ENCODE measurements at regions not wholly inside any gene's neighbourhood (a gene's known extent, or its start where the extent isn't known, plus 50 kb on each side); places are given as distances from the start of the nearest gene placed in this dataset.

DNA sequence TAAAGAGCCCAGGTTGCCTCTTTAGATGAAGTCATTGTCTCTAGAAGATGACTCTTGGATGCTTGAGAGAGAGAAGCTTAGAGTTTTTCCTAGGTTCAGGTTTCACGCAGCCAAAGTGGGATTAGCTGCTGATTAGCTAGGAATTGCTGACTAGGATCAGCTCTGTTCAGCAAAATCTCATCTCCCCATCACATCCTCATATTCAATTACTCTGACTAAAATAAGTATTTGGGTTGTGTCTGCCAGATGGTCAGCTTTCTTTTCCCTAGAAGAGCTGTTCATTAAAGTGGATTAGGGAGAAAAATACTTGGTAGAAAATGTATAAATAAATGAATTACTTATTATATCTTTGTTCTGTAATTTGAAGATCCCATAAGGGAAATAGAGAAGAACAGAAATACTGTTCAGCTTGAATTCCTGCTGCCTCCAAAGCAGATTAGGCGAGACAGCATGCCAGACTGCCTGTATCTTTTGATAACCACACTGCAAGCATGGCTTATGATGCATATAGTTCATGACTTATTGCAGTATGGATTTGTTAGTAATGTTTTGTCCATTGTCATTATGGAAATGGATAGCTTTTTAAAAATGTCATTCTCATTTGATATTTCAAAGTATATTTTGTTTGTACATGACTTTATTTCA lies 184.8 kb upstream of the CD180 start:
- no peak for DNase-seq

DNA sequence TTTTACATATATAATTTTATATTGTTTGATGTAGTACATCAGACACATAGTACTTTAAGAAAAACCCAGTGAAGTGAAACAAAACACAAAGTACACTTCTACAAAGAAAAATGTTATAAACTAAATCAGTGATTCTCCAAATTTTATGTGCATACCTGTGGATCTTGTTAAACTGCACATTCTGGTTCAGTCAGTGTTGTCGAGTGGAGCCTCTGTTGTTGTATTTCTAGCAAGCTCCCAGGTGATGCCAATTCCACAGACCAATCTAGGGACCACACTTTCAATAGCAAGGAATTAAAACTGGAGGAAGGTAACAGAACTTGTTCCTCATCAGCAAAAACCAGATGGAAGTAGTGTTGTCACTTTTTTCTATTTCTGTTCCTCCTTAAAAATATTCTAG lies 183.8 kb upstream of the CD180 start:
- no peak for DNase-seq

DNA sequence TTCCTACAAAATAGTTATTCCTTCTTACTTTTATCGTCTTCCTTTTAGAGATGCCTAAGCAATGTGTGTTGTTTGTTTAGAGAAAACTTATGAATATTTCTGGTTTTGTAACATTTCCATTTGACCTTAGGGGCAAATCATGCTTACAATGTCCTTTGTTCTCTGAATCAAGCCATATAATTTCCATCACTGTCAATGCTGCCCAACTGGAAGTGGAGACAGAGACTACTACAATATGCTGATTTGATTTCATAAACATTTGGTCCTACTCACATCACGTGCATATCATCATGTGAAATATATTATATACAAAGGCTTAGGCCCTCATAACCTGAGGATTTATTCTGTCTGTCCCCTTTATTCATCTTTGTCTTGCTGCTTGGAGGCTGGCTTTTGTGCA lies 183.2 kb upstream of the CD180 start:
- no peak for DNase-seq

- no peak for DNase-seq
Observed at GRCh38 chr5:67378256-67378655, 181.7 kb upstream of the CD180 start.

GRCh38 chr5:67377631-67378030 lies 181.0 kb upstream of the CD180 start:
- DNase-seq = no peak

- DNase-seq = no peak
Observed at GRCh38 chr5:67375606-67376005, 179.0 kb upstream of the CD180 start.

- DNase-seq = no peak
Observed at GRCh38 chr5:67374378-67374777, 177.8 kb upstream of the CD180 start.

DNA sequence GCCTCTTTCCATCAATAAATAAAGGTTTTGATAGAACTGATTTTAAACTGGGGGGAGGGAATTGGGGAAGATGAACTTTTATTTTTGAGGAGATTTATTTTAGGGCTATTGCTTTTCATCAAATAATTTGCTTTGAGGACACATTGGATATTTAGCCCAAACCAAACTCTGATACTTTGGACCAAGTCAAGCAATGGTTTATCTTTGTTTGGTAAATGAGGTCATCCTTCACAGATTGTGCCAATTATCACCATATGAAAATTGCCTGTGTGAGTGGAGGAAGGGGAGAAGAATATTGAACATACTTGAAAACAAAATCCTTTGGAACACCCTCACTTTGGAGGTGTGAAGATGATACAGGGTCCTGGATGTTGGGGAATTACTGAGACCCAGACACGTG lies 176.9 kb upstream of the CD180 start:
- no peak for DNase-seq

- no peak for DNase-seq
Observed at GRCh38 chr5:67372887-67373286, 176.3 kb upstream of the CD180 start.

- no peak for DNase-seq
Observed at GRCh38 chr5:67371924-67372323, 175.3 kb upstream of the CD180 start.

- no peak for DNase-seq
Observed at GRCh38 chr5:67366691-67367395, 170.2 kb upstream of the CD180 start.

GRCh38 chr5:67366276-67366675 lies 169.7 kb upstream of the CD180 start:
- DNase-seq = no peak

GRCh38 chr5:67364381-67364970 lies 167.9 kb upstream of the CD180 start:
- DNase-seq = no peak

DNA sequence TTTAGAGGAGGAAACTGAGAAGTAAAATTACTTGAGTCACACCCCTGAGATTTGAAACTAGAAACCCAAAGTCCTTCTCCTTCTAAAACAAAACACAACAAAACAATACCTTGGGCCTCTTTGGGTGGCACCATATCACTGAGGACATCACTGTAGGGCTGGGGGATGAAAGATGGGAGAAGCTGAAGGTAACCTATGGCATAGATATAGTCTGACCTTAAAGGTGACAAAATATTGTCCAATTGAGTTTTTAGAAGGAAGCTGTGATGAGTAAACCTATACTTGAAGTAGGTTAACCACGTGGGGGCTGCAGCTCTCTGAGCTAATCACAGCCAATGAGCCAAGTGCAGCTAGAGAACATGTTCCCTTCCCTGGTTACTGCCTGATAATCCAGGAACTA lies 167.4 kb upstream of the CD180 start:
- no peak for DNase-seq

DNA sequence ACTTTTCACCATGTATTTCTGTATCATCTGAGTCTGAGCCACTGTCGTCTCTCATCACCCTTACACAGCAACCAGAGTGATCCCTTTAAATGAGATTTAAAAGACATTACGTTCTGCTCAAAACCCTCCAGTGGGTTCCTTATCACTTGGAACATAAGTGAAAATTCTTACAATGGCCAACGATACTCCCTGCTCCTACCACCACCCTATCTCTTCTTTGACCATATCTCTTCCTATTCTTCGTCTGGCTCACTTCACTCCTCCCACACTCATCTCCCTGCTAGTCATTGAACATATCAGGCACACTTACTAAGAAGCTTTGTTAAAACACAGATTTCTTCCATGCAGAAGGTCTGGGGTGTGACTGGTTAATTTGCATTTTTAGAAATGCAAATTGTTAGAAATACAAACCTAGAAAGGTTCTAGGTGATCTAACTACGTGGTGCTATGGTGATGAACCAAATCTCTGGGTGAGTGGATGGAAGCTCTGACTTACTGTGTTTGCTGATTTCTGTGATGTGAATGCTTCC lies 166.6 kb upstream of the CD180 start:
- DNase-seq = no peak

DNA sequence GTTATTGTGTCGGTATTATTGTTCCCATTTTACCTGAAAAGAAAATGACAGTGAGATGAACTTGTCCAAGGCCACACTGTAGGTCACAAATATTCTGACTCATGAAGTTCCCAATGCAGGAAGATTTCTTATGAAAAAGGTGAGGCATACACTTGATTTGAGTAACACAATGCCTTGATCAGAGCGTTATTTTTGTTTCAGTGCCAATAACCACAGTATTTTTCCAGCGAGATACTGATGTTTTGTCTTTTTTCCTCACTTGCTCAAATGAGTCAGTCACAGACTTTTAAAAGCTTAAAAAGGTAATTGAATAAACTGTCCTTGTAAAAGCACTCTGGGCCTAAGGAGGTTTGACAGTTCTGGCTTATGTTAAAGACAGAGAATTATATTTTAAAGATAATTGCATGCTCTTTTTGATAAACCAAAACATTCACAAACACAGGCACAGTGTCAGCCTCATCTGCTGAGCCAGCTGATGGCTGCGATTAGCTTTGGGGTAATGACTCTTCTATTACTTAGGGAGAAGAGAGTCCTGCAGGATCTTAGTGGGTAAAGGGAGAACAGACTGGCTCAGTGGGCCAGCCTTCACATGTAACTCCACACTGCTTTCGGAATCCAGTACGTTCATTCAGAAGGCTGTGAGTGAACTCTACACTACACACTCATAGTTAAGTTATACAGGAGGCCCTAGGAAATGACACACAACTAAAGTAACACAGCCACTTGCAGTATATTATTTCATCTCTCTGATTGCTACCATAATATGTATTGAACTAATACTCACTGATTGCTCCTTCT lies 165.5 kb upstream of the CD180 start:
- no peak for DNase-seq

DNA sequence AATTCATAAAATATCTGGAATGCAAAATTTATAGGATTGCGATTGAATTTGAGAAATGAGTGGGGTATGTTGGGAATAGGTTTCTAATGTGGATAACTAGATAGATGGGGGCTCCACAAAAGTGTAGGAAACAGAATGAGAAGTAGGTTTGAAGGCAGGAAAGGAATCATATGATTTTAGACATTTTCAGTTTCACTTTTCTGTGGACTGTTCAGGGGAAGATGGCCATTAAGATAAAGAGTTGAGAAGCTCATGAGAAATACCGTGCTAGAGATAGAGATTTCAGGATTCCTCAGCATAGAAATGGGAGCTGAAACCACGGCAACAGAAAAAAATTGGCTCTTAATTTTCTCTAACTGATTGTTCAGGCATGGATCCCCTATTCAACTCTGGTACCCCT lies 163.4 kb upstream of the CD180 start:
- DNase-seq = peak; percentile 35

DNA sequence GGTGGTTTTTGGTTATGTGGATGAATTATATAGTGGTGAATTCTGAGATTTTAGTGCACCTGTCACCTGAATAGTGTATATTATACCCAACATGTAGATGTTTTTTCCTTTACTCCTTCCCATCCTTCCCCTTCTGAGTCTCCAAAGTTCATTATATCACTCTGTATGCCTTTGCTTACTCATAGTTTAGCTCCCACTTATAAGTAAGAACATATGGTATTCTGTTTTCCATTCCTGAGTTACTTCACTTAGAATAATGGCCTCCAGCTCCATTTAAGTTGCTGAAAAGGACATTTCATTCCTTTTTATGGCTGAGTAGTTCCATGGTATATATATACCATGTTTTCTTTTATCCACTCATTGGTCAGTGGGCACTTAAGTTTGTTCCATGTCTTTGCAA lies 161.6 kb upstream of the CD180 start:
- DNase-seq = no peak

GRCh38 chr5:67355120-67355713 lies 158.6 kb upstream of the CD180 start:
- no peak for DNase-seq

DNA sequence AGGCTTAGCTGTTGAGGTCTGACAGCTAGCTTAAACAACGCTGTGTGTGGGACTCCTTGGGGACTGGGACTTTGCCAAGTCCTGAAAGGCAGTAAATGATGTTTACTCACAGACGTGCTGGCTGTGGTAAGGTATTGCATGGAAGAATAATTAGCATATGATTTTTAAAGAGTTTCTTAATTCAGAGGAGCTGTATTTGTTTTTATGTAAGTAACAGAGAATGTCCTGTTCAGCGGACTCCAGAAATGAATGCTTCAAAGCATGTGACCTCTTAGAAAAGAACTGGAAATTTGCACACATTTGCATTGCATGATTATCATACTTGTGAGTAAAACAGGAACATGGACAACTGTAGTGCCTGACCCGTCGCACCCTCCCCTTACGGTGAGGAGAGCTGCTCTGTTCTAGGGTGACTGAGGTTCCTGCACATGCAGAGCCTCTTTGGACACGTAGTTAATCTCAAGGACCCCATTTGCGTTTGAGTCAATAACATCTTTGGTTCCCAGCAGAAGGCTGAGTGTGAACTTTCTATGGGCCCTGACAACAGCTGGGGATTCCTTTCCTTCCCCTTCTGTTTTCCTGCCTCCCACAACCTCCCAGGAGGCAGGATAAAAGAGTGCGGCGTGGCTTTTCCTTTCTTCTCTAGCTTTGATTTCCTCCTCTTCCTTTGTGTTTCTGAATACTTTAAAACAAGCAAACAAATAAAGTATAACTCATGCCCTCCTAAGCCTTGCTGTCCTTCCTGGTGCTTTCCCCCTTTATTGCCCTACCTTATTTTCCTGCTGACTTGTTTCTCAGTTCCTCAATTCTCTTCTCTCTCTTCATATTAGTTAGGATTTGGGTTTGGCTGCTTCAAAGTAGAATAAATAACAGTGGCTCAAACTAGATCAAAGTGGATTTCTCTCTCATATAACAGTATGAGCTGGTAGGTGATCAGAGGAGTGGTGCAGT lies 157.2 kb upstream of the CD180 start:
- peak; percentile 37 for DNase-seq

DNA sequence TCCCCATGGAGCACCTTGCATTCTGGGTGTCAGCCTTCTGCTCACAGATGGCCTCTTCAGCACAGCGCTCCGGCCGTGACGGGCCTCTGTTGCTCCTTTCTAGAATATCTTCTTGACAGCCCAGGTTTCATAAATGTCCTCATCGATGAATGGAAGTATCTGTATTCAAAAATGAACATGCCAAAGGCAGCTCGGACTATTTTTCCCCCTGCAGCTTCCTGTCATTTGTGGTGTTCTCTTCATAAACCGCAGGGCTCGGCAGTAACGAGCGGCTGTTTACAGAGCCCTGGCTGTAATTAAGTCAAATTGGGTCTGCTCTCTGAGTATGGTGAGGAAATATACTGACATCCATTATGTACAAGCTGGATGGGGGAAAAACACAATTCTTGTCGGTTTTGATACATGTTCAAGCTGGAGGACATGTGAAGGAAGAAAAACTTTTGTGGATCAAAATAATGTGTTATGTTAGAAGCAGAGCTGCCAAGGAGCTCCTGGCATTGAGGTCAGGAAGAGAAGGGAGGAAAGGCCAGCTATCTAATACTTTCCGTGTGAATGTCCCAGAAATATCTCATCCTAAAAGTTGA lies 154.1 kb upstream of the CD180 start:
- DNase-seq = no peak

All from suppressor macrophage treated with lipopolysaccharide for 4 hours (primary cell).